GM06990 (cell line): ENCODE measurements at regions not wholly inside any gene's neighbourhood (a gene's known extent, or its start where the extent isn't known, plus 50 kb on each side); places are given as distances from the start of the nearest gene placed in this dataset.

Experiments
- DNase-seq: peaks from one replicate; pipeline ENCODE4 v3.0.0-alpha.2; 2011; ENCODE audit not compliant: insufficient read length; ENCODE audit errors: extremely low read depth
- H3K27me3 ChIP-seq: replicated peaks from 2 replicates; pipeline ENCODE4 v1.6.0; 2011; ENCODE audit warnings: low read length; ENCODE audit not compliant: control insufficient read depth, insufficient read depth
- H3K36me3 ChIP-seq: 2 replicates; pipeline ENCODE4 v1.5.1; 2011; ENCODE audit warnings: low read length; ENCODE audit not compliant: control insufficient read depth, insufficient read depth
- H3K4me3 ChIP-seq: replicated peaks from 2 replicates; pipeline ENCODE4 v1.5.1; 2011; ENCODE audit warnings: low read depth, mild to moderate bottlenecking, control low read depth, low read length
- CTCF ChIP-seq: IDR thresholded peaks from 2 replicates; pipeline ENCODE4 v1.5.1; 2011; ENCODE audit warnings: low read length, control low read depth, mild to moderate bottlenecking, inconsistent platforms; ENCODE audit not compliant: insufficient read depth, poor library complexity, severe bottlenecking

GRCh38 chr13:89269737-89270136 lies 1598.6 kb downstream of the SLITRK5 start:
- no peak for TF ChIP-seq CTCF
- no peak overlapping the region for H3K4me3 ChIP-seq
- DNase-seq, result no peak
- H3K27me3 ChIP-seq, result no peaks in the 10 kb centered on the region
- no peaks in the 10 kb centered on the region for H3K36me3 ChIP-seq

GRCh38 chr13:89270736-89271135 lies 1599.6 kb downstream of the SLITRK5 start:
- DNase-seq, result no peak

GRCh38 chr13:89279374-89279773 lies 1608.2 kb downstream of the SLITRK5 start:
- H3K36me3 ChIP-seq, result no peaks in the 10 kb centered on the region
- no peak for TF ChIP-seq CTCF
- DNase-seq, result no peak
- no peak overlapping the region for H3K4me3 ChIP-seq
- no peaks in the 10 kb centered on the region for H3K27me3 ChIP-seq

More at GRCh38 chr13:89270736-89271135, 1599.6 kb downstream of the SLITRK5 start:
- Histone ChIP-seq H3K27me3 (no peaks in the 10 kb centered on the region), H3K4me3 (no peak overlapping the region), H3K36me3 (no peaks in the 10 kb centered on the region)
- TF ChIP-seq CTCF, result no peak

- DNase-seq, result no peak
- Histone ChIP-seq H3K36me3 (no peaks in the 10 kb centered on the region), H3K4me3 (no peak overlapping the region), H3K27me3 (no peaks in the 10 kb centered on the region)
- no peak for TF ChIP-seq CTCF
Measured at GRCh38 chr13:89281331-89281730, 1610.2 kb downstream of the SLITRK5 start.

- no peak for DNase-seq
- H3K4me3 ChIP-seq, result no peak overlapping the region
- H3K36me3 ChIP-seq, result no peaks in the 10 kb centered on the region
- no peak for TF ChIP-seq CTCF
- no peaks in the 10 kb centered on the region for H3K27me3 ChIP-seq
Measured at GRCh38 chr13:89282241-89282640, 1611.1 kb downstream of the SLITRK5 start.

GRCh38 chr13:89287381-89287780 lies 1616.2 kb downstream of the SLITRK5 start:
- H3K4me3 ChIP-seq, result no peak overlapping the region
- no peaks in the 10 kb centered on the region for H3K27me3 ChIP-seq
- no peaks in the 10 kb centered on the region for H3K36me3 ChIP-seq
- no peak for TF ChIP-seq CTCF
- DNase-seq, result no peak
